ENCODE measurements at regions not wholly inside any gene's neighbourhood (a gene's known extent, or its start where the extent isn't known, plus 50 kb on each side); places are given as distances from the start of the nearest gene placed in this dataset.
"Not testable (repeated sequence)": the region's sequence is repeated elsewhere in the genome, so short reads cannot be mapped to it uniquely, and the experiment has no call there.

DNA sequence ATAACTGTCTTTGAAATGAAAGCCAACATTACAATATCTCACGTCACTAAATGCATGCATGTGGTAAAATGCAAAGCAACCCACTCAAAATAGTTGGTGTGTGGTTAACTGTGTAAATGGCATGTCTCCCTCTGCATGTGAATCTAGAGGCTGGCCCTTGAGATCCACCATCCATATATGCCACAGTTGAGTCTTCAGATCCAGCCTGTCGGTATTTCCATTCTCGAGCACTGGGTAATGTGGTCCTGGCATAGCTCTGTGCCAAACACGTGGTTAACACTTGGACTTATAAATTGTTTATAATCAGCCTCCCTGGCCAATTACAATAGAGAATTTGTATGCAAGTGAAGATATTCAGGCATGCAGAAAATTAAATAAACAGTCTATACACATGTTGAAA is 90.3 kb downstream of the LYZL1 start:
- H3K27ac ChIP-seq, result no peak overlapping the region
- TF ChIP-seq ZFX (IDR thresholded peaks at IDR 0.05), result no peak
- TF ChIP-seq, protein P1, sequence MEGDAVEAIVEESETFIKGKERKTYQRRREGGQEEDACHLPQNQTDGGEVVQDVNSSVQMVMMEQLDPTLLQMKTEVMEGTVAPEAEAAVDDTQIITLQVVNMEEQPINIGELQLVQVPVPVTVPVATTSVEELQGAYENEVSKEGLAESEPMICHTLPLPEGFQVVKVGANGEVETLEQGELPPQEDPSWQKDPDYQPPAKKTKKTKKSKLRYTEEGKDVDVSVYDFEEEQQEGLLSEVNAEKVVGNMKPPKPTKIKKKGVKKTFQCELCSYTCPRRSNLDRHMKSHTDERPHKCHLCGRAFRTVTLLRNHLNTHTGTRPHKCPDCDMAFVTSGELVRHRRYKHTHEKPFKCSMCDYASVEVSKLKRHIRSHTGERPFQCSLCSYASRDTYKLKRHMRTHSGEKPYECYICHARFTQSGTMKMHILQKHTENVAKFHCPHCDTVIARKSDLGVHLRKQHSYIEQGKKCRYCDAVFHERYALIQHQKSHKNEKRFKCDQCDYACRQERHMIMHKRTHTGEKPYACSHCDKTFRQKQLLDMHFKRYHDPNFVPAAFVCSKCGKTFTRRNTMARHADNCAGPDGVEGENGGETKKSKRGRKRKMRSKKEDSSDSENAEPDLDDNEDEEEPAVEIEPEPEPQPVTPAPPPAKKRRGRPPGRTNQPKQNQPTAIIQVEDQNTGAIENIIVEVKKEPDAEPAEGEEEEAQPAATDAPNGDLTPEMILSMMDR (conservative IDR thresholded peaks at IDR 0.05), result no peak

GRCh38 chr10:29379777-29380598 is 91.1 kb downstream of the LYZL1 start:
- H3K27ac ChIP-seq, result not testable (repeated sequence)

DNA sequence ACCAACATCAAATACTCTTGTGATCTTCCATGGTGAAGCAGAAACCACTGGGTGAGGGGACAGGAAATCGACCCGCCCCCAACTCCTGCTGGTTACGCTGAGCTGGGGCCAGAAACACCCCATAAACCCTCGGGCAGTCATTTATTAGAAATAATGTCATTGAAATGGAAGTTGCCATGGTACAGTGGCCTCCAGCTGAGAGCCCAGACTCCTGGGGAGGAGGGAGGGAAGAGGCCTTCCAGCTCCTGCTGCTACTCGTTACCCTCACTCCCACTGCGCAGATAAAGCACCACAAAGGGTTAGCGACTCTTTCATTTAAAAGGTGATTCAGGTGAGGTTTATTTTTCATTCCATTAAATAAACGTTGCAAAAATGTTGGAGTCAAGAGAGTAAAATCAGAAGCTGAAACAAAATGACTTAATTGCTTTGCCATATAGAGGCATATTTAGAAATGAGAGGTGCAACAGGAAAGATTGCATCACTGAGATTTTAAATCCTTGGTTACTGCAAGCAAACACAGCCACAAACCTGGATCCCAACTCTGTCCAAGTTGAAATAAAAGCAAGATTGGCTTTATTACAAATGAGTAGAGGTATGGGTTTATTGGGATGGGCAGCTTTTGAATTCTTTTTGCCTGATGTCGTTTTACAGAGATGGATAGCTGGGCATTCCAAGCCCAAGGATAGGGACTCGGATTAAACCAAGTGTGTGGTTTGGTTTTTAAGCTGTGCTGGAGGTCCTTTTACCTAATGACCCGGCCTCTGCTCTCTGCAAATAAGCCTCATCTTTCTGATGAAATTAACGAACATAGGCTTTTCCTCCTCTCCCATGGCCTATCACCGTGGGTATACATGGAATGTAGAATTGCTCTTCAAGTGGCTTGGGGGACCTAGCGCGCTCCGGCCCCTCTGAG is 92.0 kb downstream of the LYZL1 start:
- H3K27ac ChIP-seq, result not testable (repeated sequence)

- TF ChIP-seq, protein P1 (conservative IDR thresholded peaks at IDR 0.05), result peak; percentile 90
- TF ChIP-seq ZFX (IDR thresholded peaks at IDR 0.05), result no peak
- H3K27ac ChIP-seq, result no peak overlapping the region
Measured at GRCh38 chr10:29386342-29386999, 97.6 kb downstream of the LYZL1 start.

- H3K27ac ChIP-seq, result no peak overlapping the region
- TF ChIP-seq ZFX (IDR thresholded peaks at IDR 0.05), result no peak
- TF ChIP-seq, protein P1 (conservative IDR thresholded peaks at IDR 0.05), result no peak
Measured at GRCh38 chr10:29387269-29387668, 98.4 kb downstream of the LYZL1 start.

DNA sequence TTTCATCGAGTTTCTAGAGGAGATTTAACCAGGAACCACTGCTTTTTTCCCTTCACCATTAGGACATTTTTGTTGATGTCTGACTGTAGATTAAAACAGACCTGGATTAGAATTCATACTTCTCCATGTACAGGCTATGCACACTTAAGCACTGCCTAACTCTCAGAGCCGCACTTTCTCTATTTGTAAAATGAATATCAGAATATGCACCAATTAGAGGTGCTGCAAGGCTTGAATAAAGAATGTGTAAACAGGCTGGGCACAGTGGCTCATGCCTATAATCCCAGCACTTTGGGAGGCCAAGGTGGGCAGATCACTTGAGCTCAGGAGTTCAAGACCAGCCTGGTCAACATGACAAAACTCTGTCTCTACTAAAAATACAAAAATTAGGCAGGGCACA is 99.2 kb downstream of the LYZL1 start:
- not testable (repeated sequence) for H3K27ac ChIP-seq

DNA sequence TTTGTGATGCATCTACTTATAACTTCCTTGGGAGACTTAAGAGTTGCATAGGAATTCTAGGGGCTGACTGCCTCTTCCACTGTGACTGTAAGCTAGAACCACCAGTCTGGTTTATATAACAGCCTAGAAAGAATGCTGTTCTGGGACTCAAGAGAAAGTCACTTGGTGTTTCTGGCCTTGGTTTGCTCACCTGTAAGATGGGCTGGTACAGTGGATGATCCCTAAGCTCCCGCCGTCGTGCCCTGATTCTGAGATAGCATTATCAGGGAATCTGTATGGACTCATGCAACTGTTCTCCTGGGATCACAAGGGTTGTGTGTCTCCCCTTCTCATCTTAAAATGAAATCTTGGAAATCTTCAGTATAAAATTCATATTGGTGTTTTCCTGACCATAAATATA is 100.6 kb downstream of the LYZL1 start:
- no peak for TF ChIP-seq ZFX (IDR thresholded peaks at IDR 0.05)
- TF ChIP-seq, protein P1 (conservative IDR thresholded peaks at IDR 0.05), result no peak
- H3K27ac ChIP-seq, result no peak overlapping the region

GRCh38 chr10:29389935-29390334 is 101.1 kb downstream of the LYZL1 start:
- no peak for TF ChIP-seq ZFX (IDR thresholded peaks at IDR 0.05)
- TF ChIP-seq, protein P1 (conservative IDR thresholded peaks at IDR 0.05), result no peak
- H3K27ac ChIP-seq, result no peak overlapping the region

All from C4-2B (cell line).